ENCODE measurements at regions not wholly inside any gene's neighbourhood (a gene's known extent, or its start where the extent isn't known, plus 50 kb on each side); places are given as distances from the start of the nearest gene placed in this dataset.
"Not testable (repeated sequence)": the region's sequence is repeated elsewhere in the genome, so short reads cannot be mapped to it uniquely, and the experiment has no call there.

DNA sequence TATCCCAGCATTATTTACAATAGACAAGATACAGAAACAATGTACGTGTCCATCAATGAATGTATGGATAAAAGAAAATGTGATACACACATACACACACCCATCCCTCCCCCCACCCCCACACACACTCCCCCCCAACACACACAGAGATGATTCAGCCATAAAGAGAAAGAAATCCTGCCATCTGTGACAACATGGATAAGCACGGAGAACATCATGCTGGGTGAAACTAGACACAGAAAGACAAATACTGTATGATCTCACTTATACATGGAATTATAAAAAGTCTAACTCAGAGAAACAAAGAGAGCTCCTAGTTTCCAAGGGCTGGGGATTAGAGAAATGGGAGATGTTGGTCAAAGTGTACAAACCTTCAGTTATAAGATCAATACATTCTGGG, 104.8 kb upstream of the LY86 start:
- FAIRE-seq = no peak

DNA sequence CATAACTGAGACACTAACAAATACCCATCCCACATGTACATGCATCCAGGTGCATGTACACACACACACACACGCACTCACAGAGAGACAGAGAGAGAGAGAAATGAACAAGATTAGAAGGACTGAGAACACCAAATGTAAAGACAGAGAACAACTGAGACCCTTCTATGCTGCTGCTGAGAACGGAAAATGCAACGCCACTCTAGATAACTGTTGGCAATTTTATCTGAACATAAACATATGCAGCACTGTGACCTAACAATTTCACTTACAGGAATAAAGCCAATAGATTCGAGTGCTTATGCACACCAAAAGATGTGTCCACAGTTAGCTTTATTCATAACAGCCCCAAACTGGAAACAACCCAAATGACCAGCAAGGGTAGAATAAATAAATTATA, 103.8 kb upstream of the LY86 start:
- no peak for FAIRE-seq

DNA sequence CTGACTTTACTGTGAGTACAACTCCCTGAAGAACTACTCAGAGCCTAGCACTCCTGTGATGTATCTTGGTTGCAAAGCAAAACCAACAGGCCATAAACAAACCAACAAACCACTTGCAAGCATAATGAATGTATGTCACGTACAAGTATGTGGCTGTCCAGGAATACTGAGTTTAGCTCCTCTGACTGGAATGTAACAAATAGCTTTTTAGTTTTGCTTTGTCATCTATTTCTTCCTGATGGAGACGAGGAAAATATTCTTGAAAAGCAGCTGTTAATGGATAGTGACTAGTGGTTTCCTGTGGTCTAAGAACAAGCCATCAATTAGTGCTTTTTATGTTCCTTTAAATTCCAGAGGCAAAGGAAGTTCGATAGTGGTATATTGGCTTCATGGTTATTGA, 101.9 kb upstream of the LY86 start:
- no peak for FAIRE-seq

DNA sequence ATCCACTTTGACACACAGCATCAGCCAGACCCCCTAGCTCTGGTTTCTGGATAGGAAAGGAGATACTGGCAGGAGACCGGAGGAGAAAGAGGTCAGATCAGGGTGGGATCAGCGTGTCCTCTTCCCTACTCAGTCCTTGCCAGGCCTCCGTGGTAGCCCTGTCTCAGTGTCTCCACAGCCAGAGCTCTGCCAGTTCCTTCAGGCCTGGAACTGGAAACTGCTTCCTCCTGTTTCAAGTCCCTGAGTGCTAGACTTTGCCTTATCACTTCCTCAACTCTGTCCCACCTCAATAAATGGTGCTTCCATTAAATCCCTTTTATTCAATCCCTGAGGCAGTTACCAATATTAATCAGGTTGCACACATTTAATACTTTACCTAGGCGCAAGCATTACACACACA, 96.8 kb upstream of the LY86 start:
- no peak for FAIRE-seq

DNA sequence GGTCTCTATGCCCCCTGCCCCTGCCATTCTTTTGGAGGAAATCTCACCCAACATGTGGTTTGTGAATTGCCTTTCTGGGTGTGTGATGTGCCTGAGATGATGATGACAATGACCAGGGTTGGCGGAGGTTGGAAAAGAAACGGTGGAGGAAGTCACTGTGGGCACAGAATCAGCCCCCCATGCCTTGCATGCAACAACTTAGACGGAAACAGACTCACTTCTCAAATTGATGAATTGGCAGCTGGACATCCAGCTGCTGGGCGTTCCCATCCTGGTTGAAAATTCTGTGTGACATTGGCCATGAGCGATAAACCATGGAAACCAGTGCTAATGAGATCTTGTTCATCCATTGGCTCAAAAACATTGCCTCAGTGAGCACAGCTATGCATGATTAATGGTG, 95.8 kb upstream of the LY86 start:
- no peak for FAIRE-seq

DNA sequence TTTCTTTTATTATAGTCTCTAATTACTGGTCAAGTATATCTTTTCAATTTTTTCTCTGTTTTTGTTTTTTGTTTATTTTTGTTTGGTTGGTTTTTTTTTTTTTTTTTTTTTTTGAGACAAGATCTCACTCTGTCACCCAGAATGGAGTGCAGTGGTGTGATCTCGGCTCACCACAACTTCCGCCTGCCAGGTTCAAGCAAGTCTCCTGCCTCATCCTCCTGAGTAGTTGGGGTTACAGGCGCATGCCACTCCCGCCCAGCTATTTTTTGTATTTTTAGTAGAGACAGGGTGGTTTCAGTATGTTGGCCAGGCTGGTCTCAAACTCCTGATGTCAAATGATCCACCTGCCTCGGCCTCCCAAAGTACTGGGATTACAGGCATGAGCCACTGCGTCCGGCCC, 94.4 kb upstream of the LY86 start:
- FAIRE-seq = not testable (repeated sequence)

DNA sequence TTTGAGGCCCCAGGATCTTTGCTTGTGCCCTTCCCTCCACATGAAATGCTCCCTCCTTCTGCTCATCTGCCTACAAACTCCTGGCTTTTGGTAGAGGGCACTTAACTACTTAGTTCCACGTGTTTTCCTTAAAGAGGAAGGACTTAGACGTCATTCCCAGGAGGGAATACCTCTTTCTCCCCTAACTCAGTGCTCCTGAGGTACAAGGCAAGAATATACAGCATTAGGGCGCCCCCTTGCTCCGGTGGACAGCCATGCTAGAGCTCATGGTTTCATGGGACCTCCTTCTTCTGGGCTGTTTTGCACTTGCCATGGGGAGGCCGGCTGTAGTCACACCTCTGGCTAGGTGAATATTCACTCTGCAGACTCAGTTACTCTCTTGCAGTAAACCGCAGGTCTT, 93.8 kb upstream of the LY86 start:
- FAIRE-seq = no peak

DNA sequence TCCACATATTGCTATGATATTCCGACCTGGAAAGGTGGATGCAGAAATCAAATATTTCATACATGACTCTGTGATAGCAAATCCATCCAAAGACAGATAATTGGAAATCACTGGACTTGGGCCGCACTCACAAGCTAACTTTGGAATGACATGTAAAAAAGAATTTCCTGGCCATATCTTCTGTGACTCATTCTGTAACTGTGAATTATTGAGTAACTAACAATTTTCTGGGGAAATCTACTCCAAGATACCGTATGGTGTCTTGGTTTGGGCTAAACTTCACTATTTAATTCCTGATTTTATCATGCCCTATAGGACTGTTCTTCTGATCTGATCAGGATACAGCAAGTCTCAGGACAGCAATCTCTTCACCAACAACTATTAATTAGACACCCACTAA, 92.7 kb upstream of the LY86 start:
- no peak for FAIRE-seq

DNA sequence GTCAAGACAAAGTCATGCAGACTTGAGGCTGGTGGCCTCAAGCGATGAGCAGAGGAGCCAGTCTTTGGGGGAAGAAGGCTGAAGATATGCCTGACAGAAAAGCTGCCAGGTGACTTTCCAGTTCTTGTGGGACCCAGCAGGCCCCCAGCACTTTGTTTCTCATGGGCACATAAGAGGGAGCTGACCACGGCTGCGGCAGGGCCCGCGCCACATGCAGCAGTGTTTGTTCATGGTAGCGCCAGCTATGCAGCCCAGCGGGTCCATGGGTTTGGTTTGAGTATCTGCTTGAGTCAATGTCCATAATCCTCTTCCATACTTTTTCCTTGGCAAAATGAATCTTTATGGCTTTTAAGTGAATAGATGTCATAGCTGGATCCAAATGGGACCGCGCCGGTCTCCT, 91.0 kb upstream of the LY86 start:
- no peak for FAIRE-seq

DNA sequence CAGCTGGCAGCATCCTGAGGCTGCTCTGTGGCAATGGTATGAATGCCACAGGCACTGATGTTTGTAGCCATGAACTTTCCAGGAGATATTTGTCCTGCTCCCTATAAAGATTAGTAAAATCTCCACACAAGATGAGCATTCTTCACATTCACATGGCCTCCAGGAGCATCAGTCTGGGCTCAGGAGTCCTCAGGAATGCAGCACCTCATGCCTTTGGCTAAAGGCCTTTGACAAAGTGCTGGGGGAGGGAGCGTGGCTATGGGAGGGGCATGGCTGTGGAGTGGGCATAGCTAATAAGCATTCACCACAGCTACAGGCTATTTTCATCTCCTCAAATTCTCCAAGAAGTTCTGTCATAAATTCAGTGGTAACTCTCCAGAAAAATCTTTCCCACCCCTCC, 90.5 kb upstream of the LY86 start:
- no peak for FAIRE-seq

DNA sequence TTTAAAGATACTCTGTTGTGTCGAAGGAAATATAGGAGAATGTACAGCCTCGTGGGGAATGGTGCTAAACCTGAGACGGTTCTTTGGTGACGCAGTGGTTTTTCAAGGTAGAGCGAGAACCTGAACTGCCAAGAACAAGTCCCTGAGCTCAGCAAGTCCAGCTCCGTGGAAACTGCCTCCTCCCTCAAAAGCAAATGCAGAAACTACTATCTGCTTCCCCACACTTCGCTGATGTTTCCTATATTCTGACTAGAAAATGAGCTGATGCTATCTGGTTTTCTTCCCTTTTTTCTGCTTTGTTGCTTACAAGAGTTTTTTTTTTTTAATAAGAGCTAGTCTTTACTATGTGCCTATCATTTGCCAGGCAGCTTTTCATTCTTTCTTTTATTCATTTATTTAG, 85.3 kb upstream of the LY86 start:
- no peak for FAIRE-seq

DNA sequence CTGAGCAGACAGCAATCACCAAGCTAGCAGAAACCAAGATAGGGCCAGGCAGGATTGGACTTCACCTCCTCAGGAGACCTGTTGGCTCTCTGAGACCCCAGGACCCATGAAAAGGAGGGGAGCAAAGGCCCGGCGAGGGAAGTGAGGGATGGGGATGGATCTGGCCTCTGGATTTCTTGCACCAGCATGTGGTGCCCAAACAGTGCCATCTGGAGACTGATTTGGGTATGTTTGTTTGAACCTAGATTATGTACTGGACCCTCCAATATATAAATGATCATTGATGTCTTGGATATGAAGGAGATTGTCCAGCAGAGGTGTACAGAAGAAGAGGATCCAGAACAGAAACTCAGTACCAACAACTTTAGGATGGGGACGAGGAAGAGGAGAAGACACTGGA, 83.4 kb upstream of the LY86 start:
- FAIRE-seq = no peak

DNA sequence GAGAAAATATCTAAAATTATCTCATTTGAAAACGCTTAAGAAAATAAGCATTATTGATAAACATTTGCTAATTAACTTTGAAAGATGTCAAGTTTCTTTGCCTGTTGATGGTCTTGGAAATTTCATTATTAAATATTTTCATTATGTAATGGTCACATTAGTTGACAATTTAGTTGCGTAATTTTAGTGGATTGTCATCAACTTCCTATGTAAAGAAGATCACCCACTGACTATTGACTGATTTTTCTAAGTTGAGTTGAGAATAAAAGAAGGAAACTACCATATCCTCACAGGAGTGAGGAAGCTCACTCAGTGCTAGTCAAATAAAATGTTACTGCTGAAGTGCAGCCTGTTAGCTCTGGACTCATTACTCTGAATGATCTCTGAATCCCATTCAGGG, 79.9 kb upstream of the LY86 start:
- no peak for FAIRE-seq

DNA sequence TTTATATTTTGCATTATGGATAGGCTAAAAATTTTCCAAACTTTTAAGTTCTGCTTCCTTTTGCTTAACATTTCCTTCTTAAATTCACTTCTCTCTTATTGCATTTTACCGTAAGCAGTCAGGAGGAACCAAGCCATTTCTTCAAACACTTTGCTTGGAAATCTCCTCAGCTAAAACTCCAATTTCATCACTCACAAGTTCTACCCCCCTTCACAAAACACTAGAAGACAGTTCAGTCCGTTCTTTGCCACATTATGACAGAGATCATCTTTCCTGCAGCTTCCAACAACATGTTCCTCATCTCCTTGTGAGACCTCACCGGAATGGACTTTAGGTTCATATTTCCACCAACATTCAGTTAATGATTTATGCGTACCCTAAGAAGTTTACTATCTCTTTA, 79.2 kb upstream of the LY86 start:
- no peak for FAIRE-seq

DNA sequence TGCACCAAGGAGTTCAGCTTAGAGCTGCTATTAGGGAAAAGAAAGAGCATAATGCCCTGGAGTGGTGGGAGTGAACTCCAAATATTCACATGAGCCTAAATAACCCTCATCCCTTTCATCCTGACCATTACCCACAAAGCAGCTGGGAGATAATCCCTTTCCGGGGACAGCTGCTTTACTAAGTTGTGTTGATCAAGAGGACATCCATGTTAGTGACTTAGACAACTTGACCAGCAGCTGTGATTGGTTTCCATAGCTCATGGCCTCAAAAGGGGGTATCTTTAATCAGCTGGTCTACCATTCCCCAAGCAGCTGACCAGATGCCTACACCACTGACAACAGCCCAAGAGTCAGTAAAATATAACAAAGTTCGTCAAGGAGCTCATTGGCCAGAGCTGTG, 75.8 kb upstream of the LY86 start:
- FAIRE-seq = no peak

DNA sequence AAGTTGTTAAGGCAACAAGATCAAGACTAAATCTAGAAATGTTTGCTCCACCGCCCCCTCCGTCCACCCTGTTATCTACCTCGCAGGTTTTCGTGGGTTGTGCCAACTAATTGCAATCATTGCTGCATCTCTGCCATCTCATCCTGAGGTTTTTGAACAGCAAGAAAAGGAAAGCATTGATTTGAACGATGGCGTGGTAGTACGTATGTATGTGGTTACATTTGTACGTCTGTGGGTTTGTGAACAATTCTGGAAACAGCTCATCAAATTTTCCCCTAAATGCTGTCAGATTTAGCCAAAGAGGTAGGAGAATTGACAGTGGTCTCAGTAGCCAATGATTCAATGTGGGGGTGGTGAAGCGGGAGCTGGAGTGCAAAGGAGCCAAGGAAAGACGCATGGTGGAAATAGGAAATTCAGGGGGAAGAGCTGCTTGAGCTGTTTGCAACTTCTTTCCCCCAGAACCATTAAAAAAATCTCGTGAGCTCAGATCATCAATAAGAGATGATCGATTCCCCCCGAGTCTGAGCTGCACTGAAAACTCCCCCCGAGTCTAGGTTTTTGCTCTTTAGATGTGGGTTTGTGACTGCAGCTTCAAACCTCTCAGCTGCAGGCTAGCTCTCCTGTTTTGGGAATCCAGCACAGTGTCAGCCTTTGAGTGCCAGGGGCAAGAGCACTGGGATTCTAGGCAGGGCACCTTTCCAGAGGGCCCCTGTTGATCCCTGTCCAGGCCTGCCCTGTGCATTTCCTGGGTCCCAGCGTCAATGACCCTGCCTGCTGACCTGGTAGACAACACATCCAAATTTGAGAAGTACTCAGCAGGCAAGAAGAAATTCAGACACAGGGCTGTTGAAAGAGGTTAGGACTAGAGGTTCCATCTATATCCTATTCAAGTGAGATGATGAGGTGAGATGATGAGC, 72.6 kb upstream of the LY86 start:
- no peak for FAIRE-seq

DNA sequence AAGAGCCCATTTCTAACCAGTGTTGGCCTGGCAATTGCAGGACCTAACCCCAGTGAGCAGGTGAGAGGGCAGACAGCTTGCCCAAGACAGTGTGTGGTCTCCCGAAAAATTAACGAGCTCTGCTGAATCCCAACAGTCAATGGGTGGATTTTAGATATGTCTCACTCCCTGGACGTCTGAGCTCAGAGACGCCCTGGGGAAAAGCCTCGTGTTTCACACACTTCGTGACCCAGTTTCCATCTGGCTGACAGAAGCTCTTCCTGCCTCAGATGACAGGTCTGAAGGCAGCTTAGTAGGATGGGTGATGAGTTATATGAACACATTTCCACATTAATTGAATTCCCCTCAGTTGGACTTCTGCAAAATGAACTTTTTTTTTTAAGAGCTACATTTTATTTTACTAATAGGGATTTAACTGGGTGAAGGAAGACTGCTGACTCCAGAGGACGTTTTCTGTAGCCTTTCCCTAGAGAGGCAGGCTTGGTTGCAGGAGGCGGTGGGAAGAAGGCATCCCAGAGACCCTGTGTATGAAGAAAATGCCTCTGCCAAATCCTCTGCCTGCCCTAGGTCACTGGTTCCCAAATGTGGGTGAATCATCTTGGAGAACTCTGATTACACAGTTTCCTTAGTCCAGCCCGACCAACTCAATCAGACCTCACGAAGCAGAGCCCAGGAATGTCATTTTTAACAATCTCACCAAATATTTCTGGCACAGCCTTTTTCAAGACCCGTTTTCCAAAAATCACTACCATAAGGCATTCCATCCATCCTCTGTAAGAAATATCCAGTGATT, 71.7 kb upstream of the LY86 start:
- FAIRE-seq = no peak

DNA sequence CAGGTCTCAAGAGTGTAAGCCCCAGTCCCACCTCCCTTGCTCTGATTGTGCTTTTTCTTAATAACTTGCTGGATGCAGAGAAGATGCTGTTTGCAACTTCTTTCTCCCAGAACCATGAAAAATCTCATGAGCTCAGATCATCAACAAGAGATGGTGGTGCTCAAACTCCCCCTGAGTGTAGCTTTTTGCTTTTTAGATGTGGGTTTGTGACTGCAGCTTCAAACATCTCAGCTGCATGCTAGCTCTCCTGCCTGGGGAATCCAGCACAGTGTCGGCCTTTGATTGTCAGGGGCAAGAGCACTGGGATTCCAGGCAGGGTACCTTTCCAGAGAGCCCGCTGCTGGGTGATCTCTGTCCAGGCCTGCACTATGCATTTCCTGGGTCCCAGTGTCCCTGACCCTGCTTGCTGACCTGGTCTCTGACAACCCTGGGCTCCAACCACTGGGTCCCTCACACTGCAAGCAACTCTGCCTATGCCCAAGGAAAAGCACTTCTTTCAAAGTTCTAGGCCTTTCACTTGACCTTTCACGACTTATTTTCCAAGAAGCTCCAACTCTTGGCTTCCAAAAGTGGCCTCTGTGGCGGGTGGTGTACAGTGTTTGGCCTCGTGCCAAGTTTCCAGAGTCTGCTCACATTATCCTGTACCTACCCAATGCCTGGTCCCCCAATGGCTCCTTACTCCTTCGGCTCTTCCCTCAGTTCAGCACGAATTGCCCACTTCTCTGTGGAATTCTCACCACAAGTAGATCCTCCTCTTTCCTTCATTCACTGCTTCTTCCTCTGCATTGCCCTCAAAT, 69.7 kb upstream of the LY86 start:
- FAIRE-seq = no peak

DNA sequence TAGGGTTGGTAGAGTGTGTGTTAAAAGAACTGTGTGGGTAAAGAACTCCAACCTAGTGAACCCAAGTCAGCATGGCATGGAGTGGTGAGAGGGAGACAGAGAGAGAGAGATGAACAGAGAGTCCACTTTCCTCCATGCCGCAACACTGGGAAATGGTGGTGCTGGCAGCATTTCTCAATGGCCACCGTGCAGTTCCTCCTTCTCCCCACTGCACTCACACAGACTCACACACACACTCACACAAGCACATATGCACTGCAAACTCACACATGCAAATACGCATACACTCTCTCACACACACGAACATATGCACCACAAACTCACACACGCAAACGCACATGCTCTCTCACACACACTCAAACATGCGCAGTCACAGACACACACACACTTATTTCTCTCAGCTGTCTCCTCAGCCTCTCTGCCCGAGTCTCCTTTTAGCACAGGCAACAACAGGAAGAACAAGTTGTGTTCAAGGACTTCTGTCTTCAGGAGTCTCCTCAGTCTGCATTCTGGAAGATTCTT, 66.5 kb upstream of the LY86 start:
- FAIRE-seq = no peak

DNA sequence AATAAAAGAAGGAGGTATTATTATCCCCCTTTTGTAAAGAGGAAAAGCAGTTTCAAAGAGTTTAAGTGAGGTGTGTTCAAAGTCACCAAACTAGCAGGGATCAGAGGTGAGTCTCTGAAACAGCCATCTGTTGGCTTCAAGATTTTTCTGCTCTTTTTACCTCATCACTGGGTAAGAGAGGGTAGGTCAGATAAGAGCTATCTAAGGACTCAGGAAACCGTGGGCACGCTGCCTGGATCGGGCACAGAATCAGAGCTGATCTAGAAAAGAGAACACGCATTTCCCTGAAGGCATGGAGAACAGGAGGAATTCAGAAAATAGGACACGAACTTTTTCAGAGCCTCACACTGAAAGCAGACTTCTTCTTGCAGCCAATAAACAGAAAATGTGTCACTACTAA, 65.8 kb upstream of the LY86 start:
- FAIRE-seq = no peak

DNA sequence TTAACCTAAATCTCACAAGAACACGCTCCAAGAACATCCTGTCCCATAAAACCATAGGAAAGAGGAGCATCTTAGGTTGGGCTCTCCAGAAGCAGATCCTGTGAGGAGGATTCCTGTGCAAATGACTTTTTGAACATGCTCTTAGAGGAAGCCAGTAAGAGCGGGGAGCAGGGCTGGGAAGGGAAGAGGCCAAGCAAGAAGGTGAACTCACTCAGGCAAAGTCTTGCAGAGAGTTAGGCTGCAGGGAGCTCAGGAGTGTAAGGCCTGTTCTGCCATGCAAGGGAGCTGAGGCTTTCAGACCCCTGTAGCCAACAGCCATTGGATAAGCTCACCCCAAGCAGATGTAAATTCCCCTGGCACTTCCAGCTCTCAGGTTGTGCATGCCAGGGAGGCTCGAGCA, 63.6 kb upstream of the LY86 start:
- no peak for FAIRE-seq

DNA sequence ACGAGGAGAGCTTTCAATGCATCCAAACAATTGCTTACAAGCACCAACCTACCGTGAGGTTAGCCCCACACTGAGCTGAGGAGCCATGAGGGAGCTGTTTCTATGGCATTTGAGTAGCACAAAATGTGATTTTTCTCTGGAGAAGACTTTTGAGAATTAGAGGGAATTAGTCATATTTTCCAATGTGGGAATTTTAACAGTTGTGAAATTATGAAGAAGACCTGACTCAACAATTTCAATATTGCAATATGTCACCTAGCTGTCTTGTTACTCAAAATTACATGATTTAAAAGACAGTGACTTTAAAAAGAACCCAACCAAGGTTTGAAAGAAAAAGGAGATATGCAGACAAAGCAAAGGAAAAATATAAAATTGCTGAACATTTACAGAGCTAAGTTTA, 62.6 kb upstream of the LY86 start:
- FAIRE-seq = no peak

DNA sequence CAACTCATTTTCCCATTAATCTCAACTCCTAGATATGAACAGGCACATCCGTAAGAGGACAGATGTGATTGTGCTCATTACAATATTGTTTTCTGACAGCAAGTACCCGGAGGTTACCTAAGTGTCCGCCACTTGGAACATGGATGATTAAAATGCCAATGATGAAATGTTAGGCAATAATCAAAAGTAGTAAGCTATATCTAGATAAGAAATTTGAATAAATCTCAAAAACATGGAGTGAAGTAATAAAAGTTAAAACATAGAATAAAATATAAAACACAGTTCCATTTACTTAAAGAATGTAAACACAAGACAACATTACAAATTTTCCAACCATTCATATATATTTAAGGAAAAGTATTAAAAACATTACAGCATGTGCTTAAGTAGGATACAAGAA, 59.2 kb upstream of the LY86 start:
- no peak for FAIRE-seq
